GM19467 (cell line): ENCODE measurements at regions not wholly inside any gene's neighbourhood (a gene's known extent, or its start where the extent isn't known, plus 50 kb on each side); places are given as distances from the start of the nearest gene placed in this dataset.
"Not testable (repeated sequence)": the region's sequence is repeated elsewhere in the genome, so short reads cannot be mapped to it uniquely, and the experiment has no call there.

Experiments used
- ATAC-seq: cut with Tn5 transposase; IDR thresholded peaks from one replicate; pipeline ENCODE4 v1.9.1; 2021; ENCODE audit warnings: mild to moderate bottlenecking, moderate library complexity; ENCODE audit not compliant: unreplicated experiment

DNA sequence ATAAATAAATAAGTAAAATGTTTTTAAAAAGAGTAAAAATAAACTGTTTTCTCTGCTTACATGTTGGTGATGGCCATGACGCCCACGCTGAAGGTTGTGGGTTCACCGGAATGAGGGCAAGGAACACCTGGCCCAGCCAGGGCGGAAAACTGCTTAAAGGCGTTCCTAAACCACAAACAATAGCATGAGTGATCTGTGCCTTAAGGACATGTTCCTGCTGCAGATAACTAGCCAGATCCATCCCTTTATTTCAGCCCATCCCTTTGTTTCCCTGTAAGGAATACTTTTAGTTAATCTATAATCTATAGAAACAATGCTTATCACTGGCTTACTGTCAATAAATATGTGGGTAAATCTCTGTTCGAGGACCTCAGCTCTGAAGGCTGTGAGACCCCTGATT lies 63.3 kb upstream of the CEP78 start:
- ATAC-seq: not testable (repeated sequence)

DNA sequence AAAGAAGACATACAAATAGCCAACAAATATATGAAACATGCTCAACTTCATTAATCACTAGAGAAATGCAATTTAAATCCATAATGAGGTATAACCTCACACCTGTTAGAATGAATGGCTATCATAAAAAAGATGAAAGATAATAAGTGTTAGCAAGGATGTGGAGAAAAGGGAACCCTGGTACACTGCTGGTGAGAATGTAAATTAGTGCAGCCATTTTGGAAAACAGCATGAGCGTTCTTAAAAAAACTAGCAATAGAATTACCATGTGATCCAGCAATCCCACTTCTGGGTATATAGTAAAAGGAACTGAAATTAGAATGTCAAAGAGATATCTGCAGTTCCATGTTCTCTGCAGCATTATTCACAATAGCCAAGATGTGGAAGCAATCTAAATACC lies 64.2 kb upstream of the CEP78 start:
- no peak for ATAC-seq

DNA sequence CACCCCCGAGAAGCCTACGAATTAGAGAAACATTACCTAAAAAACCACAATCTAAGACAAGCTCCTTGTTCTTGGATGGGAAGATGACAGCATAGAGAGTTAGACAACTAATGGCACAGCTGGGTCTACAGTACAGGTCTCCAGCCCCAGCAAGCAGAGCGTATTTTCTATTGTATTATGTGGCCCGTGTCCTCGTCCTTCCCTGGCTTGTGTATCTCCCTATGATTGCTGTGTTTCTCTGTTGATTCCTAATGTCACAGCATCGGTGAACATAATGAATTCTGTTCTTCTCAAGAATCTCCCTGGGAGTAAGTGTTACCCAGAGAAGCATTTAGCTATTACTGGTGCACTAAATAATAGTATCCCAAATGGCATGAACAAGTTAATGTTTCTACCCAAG lies 66.8 kb upstream of the CEP78 start:
- ATAC-seq: no peak

GRCh38 chr9:78167356-78167755 lies 68.5 kb upstream of the CEP78 start:
- no peak for ATAC-seq

DNA sequence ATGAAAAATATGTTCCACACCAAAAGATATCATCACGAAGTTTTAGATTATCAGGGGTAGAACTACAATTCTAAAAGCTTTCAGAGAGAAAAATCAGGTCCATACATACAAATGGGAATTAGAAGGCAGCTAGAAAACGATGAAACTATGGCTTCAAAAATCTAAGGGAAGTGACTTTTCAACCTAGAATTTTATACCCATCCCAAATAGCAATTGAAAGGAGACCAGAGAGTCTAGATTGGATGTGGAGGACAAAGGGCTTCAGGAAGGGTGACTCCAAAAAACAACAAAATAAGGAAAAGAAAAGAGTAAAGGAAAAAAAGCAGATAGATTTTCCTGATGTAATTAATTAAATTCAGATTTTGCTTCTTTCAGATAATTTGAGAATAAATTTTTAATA lies 72.0 kb upstream of the CEP78 start:
- ATAC-seq: no peak

- no peak for ATAC-seq
Observed at GRCh38 chr9:78158286-78158685, 77.6 kb upstream of the CEP78 start.

- ATAC-seq: no peak
Observed at GRCh38 chr9:78150983-78151356, 84.9 kb upstream of the CEP78 start.

GRCh38 chr9:78150312-78150982 lies 85.4 kb upstream of the CEP78 start:
- no peak for ATAC-seq

DNA sequence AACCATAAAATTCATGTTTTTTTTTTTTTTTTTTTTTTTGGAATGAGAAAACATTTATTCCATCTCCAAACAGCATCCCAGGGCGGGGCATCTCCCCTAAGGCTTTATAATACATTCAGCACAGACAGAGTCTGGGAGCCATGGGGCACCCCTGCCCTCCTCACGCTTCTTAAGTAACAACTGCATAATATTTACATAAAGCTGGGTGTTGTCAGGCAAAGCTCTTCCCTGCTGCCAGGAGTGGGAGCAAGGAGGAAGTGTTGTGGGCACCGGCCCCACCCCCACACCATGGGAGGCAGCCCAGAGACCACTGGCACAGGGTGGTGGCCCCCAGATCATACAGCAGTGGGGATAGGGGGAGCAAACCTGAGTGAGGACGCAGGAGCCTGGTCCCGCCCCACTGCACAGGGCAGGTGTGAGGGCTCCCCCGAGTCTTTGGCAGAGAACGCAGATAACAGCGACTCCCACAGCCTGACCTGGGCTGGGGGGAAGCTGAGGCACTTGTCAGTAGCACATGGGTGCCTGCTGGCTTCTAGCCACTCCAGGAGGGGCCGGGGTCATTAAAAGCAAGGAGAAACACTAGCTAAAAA lies 86.1 kb upstream of the CEP78 start:
- ATAC-seq: no peak

DNA sequence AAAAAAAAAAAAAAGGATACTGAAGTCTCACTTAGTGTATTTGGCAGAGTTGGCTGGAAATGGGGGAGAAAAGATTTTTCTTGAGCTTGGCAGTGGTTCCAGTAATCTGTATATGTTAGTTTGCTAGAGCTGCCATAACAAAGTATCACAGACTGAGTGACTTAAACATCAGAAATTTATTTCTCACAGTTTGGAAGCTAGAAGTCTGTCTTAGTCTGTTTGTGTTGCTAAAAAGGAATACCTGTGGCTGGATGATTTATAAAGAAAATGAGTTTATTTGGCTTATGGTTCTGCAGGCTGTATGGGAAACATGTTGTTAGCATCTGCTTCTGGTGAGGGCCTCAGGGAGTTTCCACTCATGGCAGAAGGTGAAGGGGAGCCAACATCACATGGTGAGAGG lies 89.6 kb upstream of the CEP78 start:
- ATAC-seq: no peak

DNA sequence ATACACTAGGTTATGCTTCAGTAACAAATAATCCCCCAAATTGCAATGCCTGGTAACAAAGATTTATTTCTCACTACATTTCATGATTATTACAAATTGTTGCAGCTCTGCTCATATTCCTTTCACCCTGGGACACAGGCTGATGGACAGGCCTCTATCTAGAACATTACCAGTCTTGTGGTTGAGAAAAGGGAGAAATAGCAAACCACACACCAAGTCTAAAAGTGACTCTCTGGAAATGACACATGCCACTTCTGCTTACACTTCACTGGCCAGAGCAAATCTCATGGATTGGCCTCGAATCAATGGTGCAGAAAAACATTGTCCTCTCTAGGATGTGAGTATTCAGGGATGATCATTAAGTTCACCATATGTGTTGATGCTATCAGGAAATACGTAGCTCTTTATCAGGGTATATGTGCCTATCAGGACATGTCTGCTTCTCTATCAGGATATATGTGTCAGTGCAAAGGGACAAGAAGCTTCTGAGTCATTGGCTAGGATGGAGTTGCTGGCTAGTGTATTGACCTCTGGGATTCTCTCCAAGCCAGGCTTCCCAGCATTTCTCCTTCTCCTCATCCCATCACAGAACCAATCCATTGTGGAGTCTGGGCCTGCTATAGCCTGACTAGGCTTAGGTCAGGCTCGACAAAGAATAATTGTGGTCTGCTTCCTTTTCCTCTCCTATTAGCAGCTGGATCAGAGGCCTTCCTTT lies 91.1 kb upstream of the CEP78 start:
- no peak for ATAC-seq

DNA sequence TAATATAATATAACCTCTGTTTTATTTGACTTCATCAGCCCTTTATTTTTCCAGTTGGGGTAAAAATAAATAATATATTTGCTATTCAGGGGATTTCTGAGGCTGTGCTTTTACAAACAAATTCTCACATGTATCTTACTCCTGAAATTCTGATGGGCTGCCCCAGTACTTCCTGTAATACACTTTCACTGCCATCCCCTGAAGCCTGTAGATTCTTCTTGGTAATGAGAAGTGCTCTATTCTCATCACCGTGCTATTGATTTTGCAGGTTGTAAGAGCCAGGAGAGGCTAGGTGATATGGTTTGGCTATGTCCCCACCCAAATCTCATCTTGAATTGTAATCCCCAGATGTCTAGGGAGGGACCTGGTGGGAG lies 91.9 kb upstream of the CEP78 start:
- ATAC-seq: no peak

DNA sequence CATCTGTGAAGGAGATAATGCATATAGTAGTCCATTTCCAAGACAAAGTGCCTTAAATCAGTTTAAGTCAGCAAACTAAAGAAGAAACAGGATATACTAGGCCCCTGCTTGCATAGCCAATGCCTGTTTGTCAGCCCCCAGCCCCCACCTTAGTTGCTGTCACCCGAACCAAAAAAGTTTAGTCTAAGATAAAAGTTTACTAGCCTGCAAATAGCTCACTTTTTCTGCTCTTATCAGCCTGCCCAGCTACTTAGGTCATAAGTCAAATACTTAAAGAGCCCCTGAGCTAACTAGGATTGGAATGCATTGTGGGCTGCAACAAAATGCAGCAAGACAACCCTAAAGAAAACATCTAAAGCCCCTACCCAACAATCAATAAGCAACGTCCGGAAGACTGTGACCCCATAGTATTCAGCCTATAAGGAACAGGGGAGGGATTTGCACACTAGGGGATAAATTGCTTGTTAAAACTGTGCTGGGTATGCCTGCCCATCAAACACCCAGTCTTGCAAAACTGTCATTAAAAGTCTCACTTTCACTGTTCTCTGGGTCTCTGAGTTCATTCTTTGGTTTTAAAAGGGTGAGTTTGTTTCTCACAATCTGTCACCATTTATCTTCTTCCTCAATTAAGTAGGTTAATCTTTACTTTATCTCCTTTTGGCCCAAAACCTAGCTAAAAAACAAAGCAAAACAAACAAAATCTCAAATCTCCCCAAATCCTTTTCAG lies 92.4 kb upstream of the CEP78 start:
- no peak for ATAC-seq

DNA sequence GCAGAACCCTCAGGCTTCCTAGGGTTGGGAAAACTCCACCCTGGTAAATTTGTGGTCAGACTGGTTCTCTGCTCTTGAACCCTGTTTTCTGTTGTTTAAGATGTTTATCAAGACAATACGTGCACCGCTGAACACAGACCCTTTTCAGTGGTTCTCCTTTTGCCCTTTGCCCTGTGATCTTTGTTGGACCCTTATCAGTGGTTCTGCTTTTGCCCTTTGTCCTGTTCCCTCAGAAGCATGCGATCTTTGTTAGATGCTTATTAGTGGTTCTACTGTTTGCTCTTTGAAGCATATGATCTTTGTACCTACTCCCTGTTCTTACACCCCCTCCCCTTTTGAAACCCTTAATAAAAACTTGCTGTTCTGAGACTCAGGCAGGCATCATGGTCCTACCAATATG lies 93.6 kb upstream of the CEP78 start:
- not testable (repeated sequence) for ATAC-seq

DNA sequence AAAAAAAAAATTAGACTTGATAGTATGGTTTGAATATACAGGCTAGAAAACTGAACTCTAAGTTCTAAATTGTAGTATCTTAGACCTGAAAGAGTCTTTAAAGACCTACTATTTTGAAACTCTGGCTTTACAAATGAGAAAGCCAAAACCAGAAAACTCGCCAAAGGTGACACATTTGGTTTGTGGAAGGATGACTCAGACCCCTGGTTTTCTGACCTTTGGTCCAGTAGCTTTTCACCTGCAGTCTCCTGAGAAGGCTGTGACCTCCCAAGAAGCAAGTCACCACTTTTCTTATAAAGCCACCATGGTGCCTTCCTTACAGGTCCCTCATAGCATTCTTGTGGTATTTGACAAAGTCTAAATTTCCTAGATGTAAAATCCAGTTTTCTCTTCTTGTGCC lies 102.1 kb upstream of the CEP78 start:
- no peak for ATAC-seq

GRCh38 chr9:78132701-78133058 lies 101.1 kb upstream of the GNAQ start:
- ATAC-seq: no peak

DNA sequence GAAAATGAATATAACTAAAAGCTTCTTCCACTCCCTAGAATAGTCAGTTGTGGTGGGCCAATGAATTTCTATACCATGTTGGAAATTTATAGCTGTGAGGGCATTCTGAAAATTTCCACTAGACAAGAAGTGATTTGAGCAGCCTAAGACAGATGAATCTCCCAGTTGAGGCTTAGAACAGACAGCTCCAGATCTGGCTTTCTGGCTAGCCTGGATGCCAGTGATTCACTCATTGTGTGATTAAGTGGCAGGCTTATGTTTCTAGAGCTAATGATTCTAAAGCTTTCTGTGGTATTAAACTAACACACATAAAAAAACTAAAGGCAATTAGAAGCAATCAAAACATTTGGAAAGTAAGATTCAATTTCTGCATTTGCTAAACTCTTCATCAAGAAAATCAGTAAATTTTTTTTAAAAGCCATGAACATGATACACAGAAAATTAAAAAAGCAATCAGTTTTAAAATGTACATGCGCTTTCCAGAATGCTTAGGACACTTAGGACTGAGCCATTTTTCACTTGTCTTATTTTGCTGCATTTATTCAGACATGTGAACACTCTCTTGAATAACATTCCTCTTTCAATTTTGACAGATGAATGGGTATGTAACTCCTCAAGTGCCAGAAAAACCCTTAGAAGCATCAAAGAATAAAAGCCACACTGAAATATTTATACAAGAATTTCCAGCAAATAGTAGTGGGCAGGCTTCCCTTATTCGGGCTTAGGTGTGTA lies 100.5 kb upstream of the GNAQ start:
- no peak for ATAC-seq

DNA sequence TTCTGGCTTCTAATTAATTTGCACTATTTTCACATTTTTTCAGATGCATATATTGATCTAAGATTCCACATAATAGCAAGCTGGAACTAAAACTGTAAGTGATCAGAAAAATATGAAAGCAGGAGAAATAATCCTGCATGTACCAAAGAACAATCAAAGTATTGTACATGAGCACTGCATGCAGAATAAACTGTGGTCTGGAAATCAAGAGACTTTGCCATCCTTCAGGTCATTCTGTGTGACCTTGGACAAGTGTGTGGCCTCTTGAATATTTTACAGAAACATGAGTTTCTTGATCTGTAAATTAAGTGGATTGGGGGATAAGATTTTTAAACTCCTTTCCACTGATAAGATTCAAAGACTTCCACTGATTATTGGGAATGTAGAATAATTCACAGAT lies 99.2 kb upstream of the GNAQ start:
- no peak for ATAC-seq

GRCh38 chr9:78130004-78130403 lies 98.4 kb upstream of the GNAQ start:
- ATAC-seq: no peak

GRCh38 chr9:78127279-78128225 lies 95.9 kb upstream of the GNAQ start:
- ATAC-seq: no peak
